Naive thymus-derived CD8-positive, alpha-beta T cell (primary cell): ENCODE measurements at regions not wholly inside any gene's neighbourhood (a gene's known extent, or its start where the extent isn't known, plus 50 kb on each side); places are given as distances from the start of the nearest gene placed in this dataset.

Source experiments
- ATAC-seq, 2 donors: fragments of 150-1000 bp; cut with Tn5 transposase in 1 of 2; sonication (Bioruptor Pico), chemical (Tn5 transposase) in 1 of 2; 1 replicate in 1 of 2; 2 replicates in 1 of 2; pipeline ENCODE4 v1.10.0; 2021; ENCODE audit warnings: mild to moderate bottlenecking in 2 of 2, moderate library complexity in 2 of 2
- POLR2A ChIA-PET: fragments of 350-600 bp; sonication (Branson Sonifier 250); formaldehyde crosslinking; loops from one replicate; lab custom pipeline; 2021; ENCODE audit warnings: antibody characterized with exemption; lab: Charles Lee
- DNase-seq, 10 donors: peaks; one replicate each; pipeline versions ENCODE4 v3.0.0 to v3.0.0-alpha.2; 2020 to 2022
- H3K27ac Mint-ChIP-seq, 10 donors: one replicate each; pipeline ENCODE4 v1.8.0; 2020 to 2022; ENCODE audit warnings: mild to moderate bottlenecking in 10 of 10, mixed read lengths in 10 of 10, moderate library complexity in 4 of 10, inconsistent platforms in 1 of 10
- H3K27me3 Mint-ChIP-seq, 5 donors: one replicate each; pipeline ENCODE4 v1.8.0; 2021 to 2022; ENCODE audit warnings: mixed read lengths in 5 of 5
- H3K36me3 Mint-ChIP-seq, 3 donors: one replicate each; pipeline ENCODE4 v1.8.0; 2020 to 2022; ENCODE audit warnings: mixed read lengths in 3 of 3, mild to moderate bottlenecking in 2 of 3, inconsistent platforms in 1 of 3
- H3K4me1 Mint-ChIP-seq, 4 donors: one replicate each; pipeline ENCODE4 v1.8.0; 2021 to 2022; ENCODE audit warnings: mixed read lengths in 4 of 4
- H3K4me3 Mint-ChIP-seq, 10 donors: one replicate each; pipeline ENCODE4 v1.8.0; 2020 to 2022; ENCODE audit warnings: mild to moderate bottlenecking in 10 of 10, mixed read lengths in 10 of 10, moderate library complexity in 6 of 10, inconsistent platforms in 1 of 10
- H3K9me3 Mint-ChIP-seq, 9 donors: one replicate each; pipeline ENCODE4 v1.8.0; 2020 to 2022; ENCODE audit warnings: mixed read lengths in 9 of 9, mild to moderate bottlenecking in 3 of 9, inconsistent platforms in 1 of 9, moderate library complexity in 1 of 9

- POLR2A ChIA-PET, result no interaction called here
- no peak overlapping the region for H3K4me3 Mint-ChIP-seq
Measured at GRCh38 chr2:128834880-128835252, 516.2 kb upstream of the HS6ST1 start.

GRCh38 chr2:128835342-128835855 is 516.7 kb upstream of the HS6ST1 start:
- Mint-ChIP-seq H3K36me3 (no peaks in the 10 kb centered on the region), H3K27ac (no peak overlapping the region), H3K4me3 (no peak overlapping the region), H3K4me1 (no peaks in the 10 kb centered on the region), H3K27me3 (peaks cover 0 to 20% (median 3%) of the 10 kb centered on the region in 5 donors), H3K9me3 (no peaks in the 10 kb centered on the region)
- ATAC-seq (no peak), DNase-seq (no peak)
- POLR2A ChIA-PET, result no interaction called here

More at GRCh38 chr2:128834880-128835252, 516.2 kb upstream of the HS6ST1 start:
- H3K27ac Mint-ChIP-seq, result no peak overlapping the region
- no peaks in the 10 kb centered on the region for H3K9me3 Mint-ChIP-seq
- no peaks in the 10 kb centered on the region for H3K36me3 Mint-ChIP-seq
- DNase-seq (no peak), ATAC-seq (no peak)
- H3K4me1 Mint-ChIP-seq, result no peaks in the 10 kb centered on the region
- peaks cover 0 to 17% (median 3%) of the 10 kb centered on the region in 5 donors for H3K27me3 Mint-ChIP-seq

GRCh38 chr2:128835974-128836373 is 517.3 kb upstream of the HS6ST1 start:
- POLR2A ChIA-PET, result no interaction called here
- Mint-ChIP-seq H3K27me3 (peaks cover 0 to 20% (median 3%) of the 10 kb centered on the region in 5 donors), H3K4me3 (no peak overlapping the region), H3K27ac (no peak overlapping the region), H3K36me3 (no peaks in the 10 kb centered on the region), H3K4me1 (no peaks in the 10 kb centered on the region), H3K9me3 (no peaks in the 10 kb centered on the region)
- DNase-seq (no peak), ATAC-seq (no peak)

GRCh38 chr2:128836559-128837100 is 518.0 kb upstream of the HS6ST1 start:
- peaks cover 0 to 20% (median 4%) of the 10 kb centered on the region in 5 donors for H3K27me3 Mint-ChIP-seq
- no peaks in the 10 kb centered on the region for H3K9me3 Mint-ChIP-seq
- DNase-seq, result no peak
- H3K4me1 Mint-ChIP-seq, result no peaks in the 10 kb centered on the region
- H3K27ac Mint-ChIP-seq, result no peak overlapping the region
- ATAC-seq, result no peak
- H3K36me3 Mint-ChIP-seq, result no peaks in the 10 kb centered on the region
- POLR2A ChIA-PET, result no interaction called here
- H3K4me3 Mint-ChIP-seq, result no peak overlapping the region

- no peak overlapping the region for H3K4me3 Mint-ChIP-seq
- no peaks in the 10 kb centered on the region for H3K36me3 Mint-ChIP-seq
- DNase-seq (no peak), ATAC-seq (no peak)
- H3K27ac Mint-ChIP-seq, result no peak overlapping the region
- no peaks in the 10 kb centered on the region for H3K4me1 Mint-ChIP-seq
- POLR2A ChIA-PET, result no interaction called here
- H3K9me3 Mint-ChIP-seq, result no peaks in the 10 kb centered on the region
- peaks cover 0 to 20% (median 4%) of the 10 kb centered on the region in 5 donors for H3K27me3 Mint-ChIP-seq
Measured at GRCh38 chr2:128838244-128838643, 519.6 kb upstream of the HS6ST1 start.

- ATAC-seq, result no peak
- no peaks in the 10 kb centered on the region for H3K9me3 Mint-ChIP-seq
- DNase-seq, result no peak
- H3K4me1 Mint-ChIP-seq, result no peaks in the 10 kb centered on the region
- H3K27ac Mint-ChIP-seq, result no peak overlapping the region
- peaks cover 0 to 16% (median 4%) of the 10 kb centered on the region in 5 donors for H3K27me3 Mint-ChIP-seq
- H3K36me3 Mint-ChIP-seq, result no peaks in the 10 kb centered on the region
- no peak overlapping the region for H3K4me3 Mint-ChIP-seq
- POLR2A ChIA-PET, result no interaction called here
Measured at GRCh38 chr2:128841803-128842202, 523.1 kb upstream of the HS6ST1 start.

GRCh38 chr2:128867311-128867710 is 548.6 kb upstream of the HS6ST1 start:
- Mint-ChIP-seq H3K27ac (no peak overlapping the region), H3K36me3 (no peaks in the 10 kb centered on the region)

GRCh38 chr2:128867936-128868636 is 549.4 kb upstream of the HS6ST1 start:
- Mint-ChIP-seq H3K27me3 (peaks cover 0 to 1% (median 0%) of the 10 kb centered on the region in 5 donors), H3K4me3 (no peak overlapping the region), H3K36me3 (no peaks in the 10 kb centered on the region), H3K27ac (no peak overlapping the region), H3K9me3 (peaks cover 0 to 4% (median 0%) of the 10 kb centered on the region in 9 donors), H3K4me1 (no peaks in the 10 kb centered on the region)
- POLR2A ChIA-PET, result no interaction called here
- ATAC-seq (no peak), DNase-seq (no peak)

More at GRCh38 chr2:128867311-128867710, 548.6 kb upstream of the HS6ST1 start:
- no peaks in the 10 kb centered on the region for H3K4me1 Mint-ChIP-seq
- peaks cover 0 to 3% (median 0%) of the 10 kb centered on the region in 9 donors for H3K9me3 Mint-ChIP-seq
- no peak overlapping the region for H3K4me3 Mint-ChIP-seq
- POLR2A ChIA-PET, result no interaction called here
- DNase-seq (no peak), ATAC-seq (no peak)
- peaks cover 0 to 1% (median 0%) of the 10 kb centered on the region in 5 donors for H3K27me3 Mint-ChIP-seq

- H3K4me1 Mint-ChIP-seq, result no peaks in the 10 kb centered on the region
- no peak for DNase-seq
- no peak for ATAC-seq
- peaks cover 0 to 3% (median 0%) of the 10 kb centered on the region in 5 donors for H3K27me3 Mint-ChIP-seq
- H3K9me3 Mint-ChIP-seq, result peaks cover 0 to 5% (median 0%) of the 10 kb centered on the region in 9 donors
- H3K36me3 Mint-ChIP-seq, result no peaks in the 10 kb centered on the region
- H3K4me3 Mint-ChIP-seq, result no peak overlapping the region
- POLR2A ChIA-PET, result no interaction called here
- H3K27ac Mint-ChIP-seq, result no peak overlapping the region
Measured at GRCh38 chr2:128868686-128869551, 550.3 kb upstream of the HS6ST1 start.

- ATAC-seq, result no peak
- no peak overlapping the region for H3K4me3 Mint-ChIP-seq
- H3K27me3 Mint-ChIP-seq, result peaks cover 0 to 8% (median 0%) of the 10 kb centered on the region in 5 donors
- no peaks in the 10 kb centered on the region for H3K4me1 Mint-ChIP-seq
- peaks cover 0 to 19% (median 0%) of the 10 kb centered on the region in 9 donors for H3K9me3 Mint-ChIP-seq
- POLR2A ChIA-PET, result no interaction called here
- H3K36me3 Mint-ChIP-seq, result no peaks in the 10 kb centered on the region
- no peak overlapping the region for H3K27ac Mint-ChIP-seq
- no peak for DNase-seq
Measured at GRCh38 chr2:128874608-128875007, 555.9 kb upstream of the HS6ST1 start.

GRCh38 chr2:128876986-128877983 is 558.6 kb upstream of the HS6ST1 start:
- DNase-seq (no peak), ATAC-seq (no peak)
- H3K27ac Mint-ChIP-seq, result no peak overlapping the region
- no peaks in the 10 kb centered on the region for H3K4me1 Mint-ChIP-seq
- POLR2A ChIA-PET, result no interaction called here
- H3K9me3 Mint-ChIP-seq, result peaks cover 0 to 31% (median 0%) of the 10 kb centered on the region in 9 donors
- H3K27me3 Mint-ChIP-seq, result peaks cover 0 to 8% (median 0%) of the 10 kb centered on the region in 5 donors
- no peak overlapping the region for H3K4me3 Mint-ChIP-seq
- no peaks in the 10 kb centered on the region for H3K36me3 Mint-ChIP-seq

- no peaks in the 10 kb centered on the region for H3K4me1 Mint-ChIP-seq
- DNase-seq (no peak), ATAC-seq (no peak)
- H3K27ac Mint-ChIP-seq, result no peak overlapping the region
- POLR2A ChIA-PET, result no interaction called here
- no peaks in the 10 kb centered on the region for H3K36me3 Mint-ChIP-seq
- H3K27me3 Mint-ChIP-seq, result peaks cover 0 to 8% (median 0%) of the 10 kb centered on the region in 5 donors
- no peak overlapping the region for H3K4me3 Mint-ChIP-seq
- peaks cover 0 to 28% (median 0%) of the 10 kb centered on the region in 9 donors for H3K9me3 Mint-ChIP-seq
Measured at GRCh38 chr2:128879161-128879560, 560.5 kb upstream of the HS6ST1 start.
